ENCODE measurements at regions not wholly inside any gene's neighbourhood (a gene's known extent, or its start where the extent isn't known, plus 50 kb on each side); places are given as distances from the start of the nearest gene placed in this dataset.
"Not testable (repeated sequence)": the region's sequence is repeated elsewhere in the genome, so short reads cannot be mapped to it uniquely, and the experiment has no call there.

DNA sequence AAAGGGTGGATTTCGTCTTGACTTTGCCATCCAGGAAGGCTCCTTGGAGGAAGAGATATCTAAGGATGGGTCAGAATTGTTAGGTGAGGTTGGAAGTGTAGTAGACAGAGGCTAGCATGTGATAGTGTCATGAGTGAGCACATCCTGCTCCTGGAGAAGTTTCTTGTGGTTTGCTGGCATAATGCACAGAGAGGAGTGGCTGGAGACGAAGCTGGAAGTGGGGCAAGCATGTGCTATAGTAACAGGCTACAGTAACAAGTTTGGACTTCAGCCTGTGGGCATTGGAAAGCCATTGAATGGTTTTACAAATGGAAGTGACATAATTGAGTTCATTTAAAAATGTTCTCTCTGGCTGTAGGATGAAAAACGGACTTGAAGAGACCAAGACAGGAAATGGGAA lies 175.6 kb upstream of the VWC2 start:
- no peaks in the 10 kb centered on the region for H3K36me3 ChIP-seq (ENCODE audit: control insufficient read depth in 5 of 5, insufficient read depth in 5 of 5, low read length in 5 of 5)
- no peaks in the 10 kb centered on the region for H3K9me3 ChIP-seq (ENCODE audit: control insufficient read depth in 5 of 5, low read length in 5 of 5)
- H3K9ac ChIP-seq (ENCODE audit: low read length in 5 of 5) = no peak overlapping the region
- no peaks in the 10 kb centered on the region for H3K27me3 ChIP-seq (ENCODE audit: control insufficient read depth in 5 of 5, insufficient read depth in 4 of 5, low read length in 5 of 5)
- H3K4me3 ChIP-seq (ENCODE audit: low read depth in 1 of 5, low read length in 5 of 5) = no peak overlapping the region
- H3K4me1 ChIP-seq (ENCODE audit: control insufficient read depth in 5 of 5, insufficient read depth in 5 of 5, low read length in 5 of 5) = peaks cover 0 to 3% (median 0%) of the 10 kb centered on the region in 5 donors
- no peak overlapping the region for H3K27ac ChIP-seq (ENCODE audit: low read depth, low read length)

DNA sequence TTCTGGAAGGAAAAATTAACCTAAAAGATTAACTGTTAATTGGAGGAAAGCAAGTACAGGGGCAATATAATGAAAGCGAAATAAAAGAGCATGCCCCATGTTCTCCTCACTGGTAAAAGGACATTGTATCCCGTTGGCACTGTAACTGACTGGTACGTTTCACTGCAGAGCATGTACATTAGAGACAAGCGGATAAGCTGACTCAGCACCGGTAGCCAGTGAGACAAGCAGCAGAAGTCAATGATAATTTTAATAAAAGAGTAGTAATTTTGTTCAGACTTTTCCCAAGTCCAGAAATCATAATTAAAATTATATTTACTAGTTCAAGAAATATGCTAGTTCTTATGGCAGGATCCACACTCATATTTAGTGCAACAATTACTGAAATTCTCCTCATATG lies 161.5 kb upstream of the VWC2 start:
- Histone ChIP-seq H3K4me1 (ENCODE audit: control insufficient read depth in 5 of 5, insufficient read depth in 5 of 5, low read length in 5 of 5) (no peaks in the 10 kb centered on the region), H3K9me3 (ENCODE audit: control insufficient read depth in 5 of 5, low read length in 5 of 5) (peaks cover 0 to 6% (median 3%) of the 10 kb centered on the region in 5 donors), H3K27me3 (ENCODE audit: control insufficient read depth in 5 of 5, insufficient read depth in 4 of 5, low read length in 5 of 5) (no peaks in the 10 kb centered on the region), H3K36me3 (ENCODE audit: control insufficient read depth in 5 of 5, insufficient read depth in 5 of 5, low read length in 5 of 5) (no peaks in the 10 kb centered on the region), H3K27ac (ENCODE audit: low read depth, low read length) (no peak overlapping the region), H3K4me3 (ENCODE audit: low read depth in 1 of 5, low read length in 5 of 5) (no peak overlapping the region), H3K9ac (ENCODE audit: low read length in 5 of 5) (no peak overlapping the region)

DNA sequence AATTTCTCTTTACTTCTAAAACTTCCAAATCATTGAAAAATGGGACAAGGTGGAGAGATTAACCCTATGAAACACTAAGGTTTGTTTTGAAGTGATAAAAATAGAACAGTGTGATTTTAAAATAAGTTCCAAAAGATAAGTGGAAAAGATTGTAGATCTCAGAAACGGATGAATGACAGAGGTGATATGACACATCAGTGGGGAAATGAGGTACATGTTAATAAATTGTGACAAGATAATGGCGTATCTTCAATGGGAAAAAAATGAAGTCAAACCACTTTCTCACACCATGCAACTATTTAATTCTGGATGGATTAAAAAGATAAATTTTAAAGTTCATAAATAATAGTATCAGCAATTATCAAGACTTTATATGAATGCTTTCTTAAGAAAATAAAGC lies 159.7 kb upstream of the VWC2 start:
- no peaks in the 10 kb centered on the region for H3K4me1 ChIP-seq (ENCODE audit: control insufficient read depth in 5 of 5, insufficient read depth in 5 of 5, low read length in 5 of 5)
- no peak overlapping the region for H3K4me3 ChIP-seq (ENCODE audit: low read depth in 1 of 5, low read length in 5 of 5)
- H3K27ac ChIP-seq (ENCODE audit: low read depth, low read length) = no peak overlapping the region
- no peaks in the 10 kb centered on the region for H3K9me3 ChIP-seq (ENCODE audit: control insufficient read depth in 5 of 5, low read length in 5 of 5)
- H3K27me3 ChIP-seq (ENCODE audit: control insufficient read depth in 5 of 5, insufficient read depth in 4 of 5, low read length in 5 of 5) = no peaks in the 10 kb centered on the region
- no peak overlapping the region for H3K9ac ChIP-seq (ENCODE audit: low read length in 5 of 5)
- H3K36me3 ChIP-seq (ENCODE audit: control insufficient read depth in 5 of 5, insufficient read depth in 5 of 5, low read length in 5 of 5) = no peaks in the 10 kb centered on the region

DNA sequence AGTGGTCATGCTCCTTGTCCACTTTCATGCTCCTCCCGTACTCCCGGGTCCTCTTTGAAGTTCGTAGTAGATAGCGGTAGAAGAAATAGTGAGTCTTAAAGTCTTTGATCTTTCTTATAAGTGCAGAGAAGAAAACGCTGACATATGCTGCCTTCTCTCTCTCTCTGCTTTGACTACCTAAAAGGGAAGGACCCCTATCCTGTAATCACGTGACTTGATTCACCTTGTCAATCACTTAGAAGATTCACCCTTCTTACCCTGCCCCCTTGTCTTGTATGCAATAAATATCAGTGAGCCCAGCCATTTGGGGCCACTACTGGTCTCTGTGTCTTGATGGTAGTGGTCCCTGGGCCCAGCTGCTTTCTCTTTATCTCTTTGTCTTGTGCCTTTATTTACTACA lies 158.5 kb upstream of the VWC2 start:
- not testable (repeated sequence) for H3K4me3 ChIP-seq (ENCODE audit: low read depth in 1 of 5, low read length in 5 of 5); H3K27ac ChIP-seq (ENCODE audit: low read depth, low read length); H3K27me3 ChIP-seq (ENCODE audit: control insufficient read depth in 5 of 5, insufficient read depth in 4 of 5, low read length in 5 of 5); H3K9me3 ChIP-seq (ENCODE audit: control insufficient read depth in 5 of 5, low read length in 5 of 5); H3K4me1 ChIP-seq (ENCODE audit: control insufficient read depth in 5 of 5, insufficient read depth in 5 of 5, low read length in 5 of 5); H3K9ac ChIP-seq (ENCODE audit: low read length in 5 of 5); H3K36me3 ChIP-seq (ENCODE audit: control insufficient read depth in 5 of 5, insufficient read depth in 5 of 5, low read length in 5 of 5)

DNA sequence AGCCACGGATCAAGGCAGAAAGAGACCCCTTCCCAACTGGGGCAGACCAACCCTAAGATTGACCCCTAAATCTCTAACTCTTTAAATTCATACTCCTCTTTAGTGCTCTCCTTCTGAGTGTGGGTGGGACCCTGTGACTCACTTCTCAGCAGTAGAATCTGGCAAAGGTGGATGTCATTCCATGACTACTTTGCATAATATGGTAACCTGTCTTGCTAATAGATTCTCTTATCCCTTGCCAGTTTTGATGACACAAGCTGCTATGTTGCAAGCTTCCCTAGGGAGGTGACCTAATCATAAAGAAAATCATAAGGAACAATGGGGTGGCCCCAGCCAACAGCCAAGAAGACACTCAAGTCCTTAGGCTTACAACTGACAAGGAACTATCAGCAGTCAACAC lies 155.4 kb upstream of the VWC2 start:
- Histone ChIP-seq H3K27me3 (ENCODE audit: control insufficient read depth in 5 of 5, insufficient read depth in 4 of 5, low read length in 5 of 5) (no peaks in the 10 kb centered on the region), H3K36me3 (ENCODE audit: control insufficient read depth in 5 of 5, insufficient read depth in 5 of 5, low read length in 5 of 5) (no peaks in the 10 kb centered on the region), H3K4me1 (ENCODE audit: control insufficient read depth in 5 of 5, insufficient read depth in 5 of 5, low read length in 5 of 5) (no peaks in the 10 kb centered on the region), H3K9me3 (ENCODE audit: control insufficient read depth in 5 of 5, low read length in 5 of 5) (peaks cover 0 to 13% (median 3%) of the 10 kb centered on the region in 5 donors), H3K9ac (ENCODE audit: low read length in 5 of 5) (no peak overlapping the region), H3K4me3 (ENCODE audit: low read depth in 1 of 5, low read length in 5 of 5) (no peak overlapping the region), H3K27ac (ENCODE audit: low read depth, low read length) (no peak overlapping the region)

DNA sequence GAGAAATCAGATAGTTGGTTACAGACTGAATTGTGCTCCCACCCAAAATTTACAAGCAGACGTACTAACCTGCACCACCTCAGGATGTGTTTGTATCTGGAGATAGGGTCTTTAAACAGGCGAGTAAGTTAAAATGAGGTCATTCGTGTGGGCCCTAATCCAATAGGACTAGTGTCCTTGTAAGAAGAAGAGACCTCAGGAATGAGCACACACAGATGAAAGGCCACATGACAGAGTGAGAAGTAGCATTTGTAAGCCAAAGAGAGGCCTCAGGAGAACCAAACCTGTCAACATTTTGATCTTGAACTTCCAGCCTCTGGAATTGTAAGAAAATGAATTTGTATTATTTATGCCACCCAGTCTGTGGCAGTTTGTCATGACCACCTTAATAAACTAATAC lies 149.5 kb upstream of the VWC2 start:
- H3K9ac ChIP-seq (ENCODE audit: low read length in 5 of 5) = no peak overlapping the region
- H3K4me1 ChIP-seq (ENCODE audit: control insufficient read depth in 5 of 5, insufficient read depth in 5 of 5, low read length in 5 of 5) = no peaks in the 10 kb centered on the region
- H3K9me3 ChIP-seq (ENCODE audit: control insufficient read depth in 5 of 5, low read length in 5 of 5) = peaks cover 0 to 13% (median 3%) of the 10 kb centered on the region in 5 donors
- H3K36me3 ChIP-seq (ENCODE audit: control insufficient read depth in 5 of 5, insufficient read depth in 5 of 5, low read length in 5 of 5) = no peaks in the 10 kb centered on the region
- no peaks in the 10 kb centered on the region for H3K27me3 ChIP-seq (ENCODE audit: control insufficient read depth in 5 of 5, insufficient read depth in 4 of 5, low read length in 5 of 5)
- H3K4me3 ChIP-seq (ENCODE audit: low read depth in 1 of 5, low read length in 5 of 5) = no peak overlapping the region
- H3K27ac ChIP-seq (ENCODE audit: low read depth, low read length) = no peak overlapping the region

DNA sequence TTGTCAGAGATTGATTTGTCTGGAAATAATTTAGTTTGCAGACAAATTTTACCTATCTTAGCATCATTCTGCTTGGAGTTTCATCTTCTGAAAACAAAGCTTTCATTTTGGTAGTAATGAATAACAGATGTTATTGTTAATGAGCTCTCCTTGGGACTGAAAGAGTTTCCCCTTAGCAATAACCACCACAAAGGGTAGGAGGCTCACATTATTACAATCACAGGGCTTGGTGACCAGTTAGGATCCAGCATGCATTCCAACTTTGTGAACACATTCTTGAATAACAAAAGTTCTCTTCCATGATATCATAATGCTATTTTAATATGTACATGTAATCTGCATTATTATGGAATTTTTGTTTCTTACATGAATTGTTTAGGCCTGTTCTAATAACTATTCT lies 148.8 kb upstream of the VWC2 start:
- no peaks in the 10 kb centered on the region for H3K27me3 ChIP-seq (ENCODE audit: control insufficient read depth in 5 of 5, insufficient read depth in 4 of 5, low read length in 5 of 5)
- H3K4me3 ChIP-seq (ENCODE audit: low read depth in 1 of 5, low read length in 5 of 5) = no peak overlapping the region
- H3K36me3 ChIP-seq (ENCODE audit: control insufficient read depth in 5 of 5, insufficient read depth in 5 of 5, low read length in 5 of 5) = no peaks in the 10 kb centered on the region
- no peak overlapping the region for H3K27ac ChIP-seq (ENCODE audit: low read depth, low read length)
- no peaks in the 10 kb centered on the region for H3K4me1 ChIP-seq (ENCODE audit: control insufficient read depth in 5 of 5, insufficient read depth in 5 of 5, low read length in 5 of 5)
- peaks cover 0 to 13% (median 0%) of the 10 kb centered on the region in 5 donors for H3K9me3 ChIP-seq (ENCODE audit: control insufficient read depth in 5 of 5, low read length in 5 of 5)
- H3K9ac ChIP-seq (ENCODE audit: low read length in 5 of 5) = no peak overlapping the region

DNA sequence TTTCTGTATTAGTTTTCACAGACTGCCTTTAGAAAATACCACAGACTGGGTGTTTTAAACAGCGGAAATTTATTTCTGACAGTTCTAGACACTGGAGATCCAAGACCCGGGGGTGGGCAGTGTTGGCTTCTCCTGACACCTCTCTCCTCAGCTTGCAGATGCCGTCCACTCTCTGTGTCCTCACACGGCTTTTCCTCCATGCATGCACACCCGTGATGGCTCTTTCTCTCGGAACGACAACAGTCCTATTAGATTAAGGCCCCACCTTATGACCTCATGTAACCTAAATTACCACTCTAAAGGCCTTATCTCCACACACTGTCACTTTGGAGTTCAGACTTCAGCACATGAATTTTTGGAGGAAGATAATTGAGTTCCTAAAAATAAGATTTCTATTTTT lies 142.9 kb upstream of the VWC2 start:
- H3K9ac ChIP-seq (ENCODE audit: low read length in 5 of 5) = no peak overlapping the region
- H3K27me3 ChIP-seq (ENCODE audit: control insufficient read depth in 5 of 5, insufficient read depth in 4 of 5, low read length in 5 of 5) = no peaks in the 10 kb centered on the region
- no peaks in the 10 kb centered on the region for H3K9me3 ChIP-seq (ENCODE audit: control insufficient read depth in 5 of 5, low read length in 5 of 5)
- no peak overlapping the region for H3K4me3 ChIP-seq (ENCODE audit: low read depth in 1 of 5, low read length in 5 of 5)
- H3K27ac ChIP-seq (ENCODE audit: low read depth, low read length) = no peak overlapping the region
- H3K36me3 ChIP-seq (ENCODE audit: control insufficient read depth in 5 of 5, insufficient read depth in 5 of 5, low read length in 5 of 5) = no peaks in the 10 kb centered on the region
- H3K4me1 ChIP-seq (ENCODE audit: control insufficient read depth in 5 of 5, insufficient read depth in 5 of 5, low read length in 5 of 5) = no peaks in the 10 kb centered on the region

DNA sequence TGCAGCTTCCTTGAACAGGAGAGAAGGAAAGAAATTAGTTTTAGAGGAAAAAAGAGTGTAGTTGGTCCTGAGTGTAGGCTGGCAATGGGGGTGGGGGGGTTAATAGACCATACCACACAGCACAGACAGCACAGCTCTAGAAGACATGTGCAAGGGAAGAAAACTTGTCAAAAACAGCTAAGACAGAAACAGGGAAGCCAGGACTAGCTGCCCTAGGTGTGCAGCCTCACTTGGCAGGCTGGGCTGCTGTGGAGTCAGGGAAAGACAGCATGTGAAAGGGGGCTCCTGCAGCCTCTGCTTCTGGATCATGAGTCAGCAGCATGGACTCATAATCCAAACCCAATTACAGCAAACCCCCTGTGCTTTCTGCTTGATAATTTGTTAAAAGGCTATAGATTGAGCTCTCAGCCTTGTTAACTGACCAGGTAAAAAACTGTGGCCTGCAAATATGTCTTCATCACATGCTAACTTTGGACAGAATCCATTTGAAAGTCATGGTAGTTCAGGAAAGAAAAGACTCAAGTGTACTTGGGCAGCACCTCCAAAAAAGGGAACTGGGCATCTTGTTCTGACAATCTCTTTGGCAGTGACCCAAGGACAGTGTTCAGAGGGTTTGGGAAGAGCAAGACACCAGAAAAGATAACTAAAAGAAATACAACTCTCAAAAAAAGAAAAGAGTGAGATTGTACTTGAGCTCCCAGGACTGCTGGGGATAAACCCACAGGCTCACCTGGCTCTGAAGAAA lies 142.2 kb upstream of the VWC2 start:
- Histone ChIP-seq H3K27me3 (ENCODE audit: control insufficient read depth in 5 of 5, insufficient read depth in 4 of 5, low read length in 5 of 5) (no peaks in the 10 kb centered on the region), H3K9ac (ENCODE audit: low read length in 5 of 5) (no peak overlapping the region), H3K4me3 (ENCODE audit: low read depth in 1 of 5, low read length in 5 of 5) (no peak overlapping the region), H3K36me3 (ENCODE audit: control insufficient read depth in 5 of 5, insufficient read depth in 5 of 5, low read length in 5 of 5) (no peaks in the 10 kb centered on the region), H3K9me3 (ENCODE audit: control insufficient read depth in 5 of 5, low read length in 5 of 5) (no peaks in the 10 kb centered on the region), H3K4me1 (ENCODE audit: control insufficient read depth in 5 of 5, insufficient read depth in 5 of 5, low read length in 5 of 5) (no peaks in the 10 kb centered on the region), H3K27ac (ENCODE audit: low read depth, low read length) (no peak overlapping the region)

DNA sequence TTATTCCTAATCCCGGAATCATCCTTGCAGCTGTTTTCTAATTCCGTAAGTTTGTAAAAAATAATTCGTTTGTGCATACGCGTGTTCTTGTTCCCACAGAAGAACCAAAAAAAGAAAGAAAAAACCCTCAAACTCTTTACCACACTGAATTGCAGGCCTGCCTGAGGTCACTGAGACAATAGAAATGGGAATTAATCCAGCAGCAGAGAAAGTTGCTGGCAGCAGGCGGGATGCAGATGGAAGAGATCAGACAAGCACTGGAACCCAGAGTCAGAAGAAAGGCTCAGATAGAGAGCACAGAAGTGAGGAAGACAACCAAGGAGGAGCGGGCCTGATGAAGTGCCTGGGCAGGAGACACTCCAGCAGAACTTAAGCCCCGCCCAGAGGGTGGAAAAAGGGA lies 141.5 kb upstream of the VWC2 start:
- H3K27ac ChIP-seq (ENCODE audit: low read depth, low read length) = no peak overlapping the region
- H3K9me3 ChIP-seq (ENCODE audit: control insufficient read depth in 5 of 5, low read length in 5 of 5) = no peaks in the 10 kb centered on the region
- H3K4me3 ChIP-seq (ENCODE audit: low read depth in 1 of 5, low read length in 5 of 5) = no peak overlapping the region
- no peaks in the 10 kb centered on the region for H3K27me3 ChIP-seq (ENCODE audit: control insufficient read depth in 5 of 5, insufficient read depth in 4 of 5, low read length in 5 of 5)
- no peaks in the 10 kb centered on the region for H3K36me3 ChIP-seq (ENCODE audit: control insufficient read depth in 5 of 5, insufficient read depth in 5 of 5, low read length in 5 of 5)
- no peaks in the 10 kb centered on the region for H3K4me1 ChIP-seq (ENCODE audit: control insufficient read depth in 5 of 5, insufficient read depth in 5 of 5, low read length in 5 of 5)
- no peak overlapping the region for H3K9ac ChIP-seq (ENCODE audit: low read length in 5 of 5)

DNA sequence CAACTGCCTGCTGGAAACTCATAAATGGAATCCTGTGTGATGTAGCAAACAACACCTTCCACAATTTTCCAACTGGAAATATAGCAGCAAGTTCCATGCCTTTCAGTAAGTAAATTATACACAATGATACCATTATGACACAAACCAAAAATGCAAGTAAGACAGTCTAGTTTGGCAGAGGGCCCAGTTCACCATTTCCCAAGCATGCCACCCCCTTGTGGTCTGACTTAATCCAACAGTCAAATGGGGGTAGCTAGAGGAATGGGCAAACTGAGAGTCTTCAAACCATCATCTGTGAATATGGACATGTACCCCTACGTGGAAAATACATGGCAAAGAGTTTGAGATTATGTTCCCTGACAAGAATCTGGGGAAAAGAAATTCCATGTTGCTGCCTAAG lies 137.6 kb upstream of the VWC2 start:
- H3K27ac ChIP-seq (ENCODE audit: low read depth, low read length) = no peak overlapping the region
- H3K9ac ChIP-seq (ENCODE audit: low read length in 5 of 5) = no peak overlapping the region
- no peaks in the 10 kb centered on the region for H3K4me1 ChIP-seq (ENCODE audit: control insufficient read depth in 5 of 5, insufficient read depth in 5 of 5, low read length in 5 of 5)
- no peaks in the 10 kb centered on the region for H3K9me3 ChIP-seq (ENCODE audit: control insufficient read depth in 5 of 5, low read length in 5 of 5)
- H3K4me3 ChIP-seq (ENCODE audit: low read depth in 1 of 5, low read length in 5 of 5) = no peak overlapping the region
- no peaks in the 10 kb centered on the region for H3K27me3 ChIP-seq (ENCODE audit: control insufficient read depth in 5 of 5, insufficient read depth in 4 of 5, low read length in 5 of 5)
- H3K36me3 ChIP-seq (ENCODE audit: control insufficient read depth in 5 of 5, insufficient read depth in 5 of 5, low read length in 5 of 5) = no peaks in the 10 kb centered on the region

All from subcutaneous abdominal adipose tissue (tissue), 5 donors.